Fibroblast of villous mesenchyme (primary cell): ENCODE measurements at regions not wholly inside any gene's neighbourhood (a gene's known extent, or its start where the extent isn't known, plus 50 kb on each side); places are given as distances from the start of the nearest gene placed in this dataset.

Source experiments
- DNase-seq: peaks from one replicate; pipeline ENCODE4 v3.0.0-alpha.2; 2010; ENCODE audit warnings: low read depth
- H3K4me3 ChIP-seq: 2 replicates; pipeline ENCODE4 v1.5.1; 2011; ENCODE audit warnings: low read depth, mild to moderate bottlenecking, low read length
- CTCF ChIP-seq: IDR thresholded peaks from 2 replicates; pipeline ENCODE4 v1.5.1; 2012; ENCODE audit warnings: low read depth, mild to moderate bottlenecking, low read length; ENCODE audit not compliant: insufficient read depth

DNA sequence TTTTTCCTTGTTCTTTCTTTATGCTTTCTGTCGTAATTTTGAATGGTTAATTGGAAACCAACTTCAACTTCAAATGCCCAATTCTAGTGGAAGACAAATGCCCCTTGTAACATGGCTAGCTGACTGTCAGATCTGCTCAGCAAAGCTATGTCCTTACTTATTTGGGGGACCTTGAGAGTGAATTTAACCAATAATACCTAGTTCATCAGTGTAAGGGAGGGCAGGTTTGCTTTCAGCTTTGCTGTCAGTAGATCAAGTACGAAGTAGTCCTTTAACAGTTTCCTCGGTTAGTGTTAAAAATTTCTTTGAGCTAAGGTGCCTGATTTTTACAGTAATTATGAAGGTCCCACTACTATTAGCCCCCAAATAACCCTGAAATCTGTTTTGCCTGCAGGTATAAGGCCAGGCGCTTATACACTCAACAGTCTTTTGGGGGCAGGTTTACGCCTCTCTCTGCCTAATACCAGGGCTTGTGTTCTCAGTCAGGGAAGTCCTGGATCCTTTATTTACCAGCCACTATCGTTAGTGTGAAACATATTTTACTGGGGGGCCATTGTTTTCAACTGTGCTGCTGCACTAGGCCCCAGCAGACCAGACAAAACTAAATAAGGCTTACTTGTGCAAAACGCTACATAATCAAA is 165.1 kb upstream of the KCNJ3 start:
- no peak for TF ChIP-seq CTCF
- DNase-seq = no peak
- no peak overlapping the region for H3K4me3 ChIP-seq

DNA sequence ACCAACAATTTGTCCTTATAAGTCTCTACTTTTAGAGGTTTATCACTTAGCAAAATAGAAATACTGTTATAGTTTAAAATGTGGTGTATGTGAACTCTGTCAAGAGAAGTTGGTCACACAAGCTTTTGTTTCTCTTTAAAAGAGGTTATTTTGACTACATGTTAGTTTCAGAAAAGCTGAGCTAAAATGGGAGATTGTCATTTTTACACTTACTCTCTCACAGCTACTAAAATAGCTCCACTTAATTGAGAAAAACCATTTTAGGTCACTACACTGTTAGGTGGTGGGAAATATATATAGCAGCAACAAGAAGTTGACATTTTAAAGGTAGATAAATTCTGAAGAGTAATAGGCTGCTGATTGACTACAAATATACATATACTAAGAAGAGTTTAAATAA is 161.5 kb upstream of the KCNJ3 start:
- no peak overlapping the region for H3K4me3 ChIP-seq
- DNase-seq = no peak
- no peak for TF ChIP-seq CTCF

DNA sequence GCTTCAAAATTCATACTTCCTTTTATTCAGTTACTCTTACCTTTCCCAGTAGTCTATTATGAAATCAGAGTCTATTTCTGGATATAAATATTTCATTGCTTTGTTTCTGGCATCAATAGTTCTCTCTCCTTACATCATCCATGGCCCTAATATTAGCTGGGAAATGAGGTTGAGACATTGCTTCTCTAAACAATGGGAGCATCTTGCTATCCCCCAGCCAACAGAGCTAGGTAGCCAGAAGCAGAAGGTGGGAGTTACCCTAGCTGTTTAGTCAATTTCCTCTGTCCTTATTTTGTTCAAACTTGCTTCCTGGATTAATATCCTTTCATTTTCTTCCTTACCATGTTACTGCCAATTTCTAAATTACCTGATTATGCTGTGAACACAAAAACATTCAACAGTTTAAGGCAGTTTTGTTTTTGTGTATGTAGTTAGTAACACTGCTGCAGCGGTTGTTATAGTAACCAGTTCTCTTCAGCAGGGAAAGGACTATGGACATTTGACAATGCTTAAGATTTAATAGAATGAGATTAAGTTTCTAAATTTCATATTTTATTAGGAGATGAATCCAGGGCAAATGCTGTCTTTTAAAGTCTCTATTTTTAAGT is 160.5 kb upstream of the KCNJ3 start:
- DNase-seq = no peak
- TF ChIP-seq CTCF = no peak
- H3K4me3 ChIP-seq = no peak overlapping the region

DNA sequence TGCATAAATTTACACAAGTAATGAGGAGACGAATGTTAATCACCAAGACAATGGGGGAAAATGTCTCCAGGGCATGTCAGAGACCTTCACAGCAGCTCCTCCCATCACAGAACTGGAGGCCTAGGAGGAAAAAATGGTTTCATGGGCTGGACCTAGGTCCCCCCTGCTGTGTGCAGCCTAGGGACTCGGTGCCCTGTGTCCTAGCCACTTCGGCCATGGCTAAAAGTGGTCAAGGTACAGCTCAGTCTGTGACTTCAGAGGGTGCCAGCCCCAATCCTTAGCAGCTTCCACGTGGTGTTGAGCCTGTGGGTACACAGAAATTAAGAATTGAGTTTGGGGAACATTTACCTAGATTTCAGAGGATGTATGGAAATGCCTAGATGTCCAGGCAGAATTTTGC is 152.2 kb upstream of the KCNJ3 start:
- no peak for DNase-seq
- no peak overlapping the region for H3K4me3 ChIP-seq
- TF ChIP-seq CTCF = no peak

- no peak for TF ChIP-seq CTCF
- no peak overlapping the region for H3K4me3 ChIP-seq
- no peak for DNase-seq
These were observed 148.6 kb upstream of the KCNJ3 start for GRCh38 chr2:154549869-154550268.

DNA sequence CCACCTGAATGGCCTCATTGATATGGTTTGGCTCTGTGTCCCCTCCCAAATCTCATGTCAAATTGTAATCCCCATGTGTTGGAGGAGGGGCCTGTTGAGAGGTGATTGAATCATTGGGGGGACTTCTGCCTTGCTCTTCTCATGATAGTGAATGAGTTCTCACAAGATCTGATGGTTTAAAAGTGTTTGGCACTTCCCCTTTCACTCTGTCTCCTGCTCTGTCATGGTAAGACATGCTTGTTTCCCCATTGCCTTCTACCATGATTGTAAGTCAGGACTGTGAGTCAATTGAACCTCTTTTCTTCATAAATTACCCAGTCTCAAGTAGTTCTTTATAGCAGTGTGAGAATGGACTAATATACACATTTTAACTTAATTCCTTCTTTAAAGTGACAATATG is 146.8 kb upstream of the KCNJ3 start:
- no peak for DNase-seq
- TF ChIP-seq CTCF = no peak
- H3K4me3 ChIP-seq = no peak overlapping the region

- no peak for DNase-seq
- no peak for TF ChIP-seq CTCF
- H3K4me3 ChIP-seq = no peak overlapping the region
These were observed 144.4 kb upstream of the KCNJ3 start for GRCh38 chr2:154554046-154554445.
